KMS-11 (cell line): ENCODE measurements at regions not wholly inside any gene's neighbourhood (a gene's known extent, or its start where the extent isn't known, plus 50 kb on each side); places are given as distances from the start of the nearest gene placed in this dataset.

Experiments
- H2AFZ ChIP-seq: fragments of 200-600 bp; sonication (generic); 2 replicates; pipeline ENCODE4 v1.6.1; 2016; ENCODE audit warnings: antibody characterized with exemption, mixed run types, low read depth
- H3K27ac ChIP-seq: fragments of 200-600 bp; sonication (generic); 2 replicates; pipeline ENCODE4 v1.6.1; 2016; ENCODE audit warnings: mild to moderate bottlenecking, mixed run types
- H3K27me3 ChIP-seq: fragments of 200-600 bp; sonication (generic); 2 replicates; pipeline ENCODE4 v1.6.1; 2017; ENCODE audit warnings: mild to moderate bottlenecking, low read depth, mixed run types, moderate library complexity; ENCODE audit not compliant: insufficient read depth
- H3K36me3 ChIP-seq: fragments of 200-600 bp; sonication (generic); 2 replicates; pipeline ENCODE4 v1.6.1; 2017; ENCODE audit warnings: mild to moderate bottlenecking, mixed run types; ENCODE audit not compliant: insufficient read depth
- H3K4me1 ChIP-seq: fragments of 200-600 bp; sonication (generic); 2 replicates; pipeline ENCODE4 v1.6.1; 2016; ENCODE audit warnings: mild to moderate bottlenecking, low read depth, mixed run types; ENCODE audit not compliant: poor library complexity, severe bottlenecking
- H3K4me2 ChIP-seq: fragments of 200-600 bp; sonication (generic); 2 replicates; pipeline ENCODE4 v1.7.0; 2016; ENCODE audit warnings: mild to moderate bottlenecking, mixed run types
- H3K4me3 ChIP-seq: fragments of 200-600 bp; sonication (generic); IDR thresholded peaks from 2 replicates; pipeline ENCODE4 v1.6.1; 2017; ENCODE audit warnings: low read depth, low read length, mixed read lengths; ENCODE audit not compliant: insufficient read depth
- H3K79me2 ChIP-seq: fragments of 200-600 bp; sonication (generic); 2 replicates; pipeline ENCODE4 v1.6.1; 2016; ENCODE audit warnings: low read depth, mixed run types; ENCODE audit not compliant: insufficient read depth
- H3K9ac ChIP-seq: fragments of 200-600 bp; sonication (generic); 2 replicates; pipeline ENCODE4 v1.6.1; 2016; ENCODE audit warnings: mild to moderate bottlenecking, mixed run types
- H4K20me1 ChIP-seq: fragments of 200-600 bp; sonication (generic); 2 replicates; pipeline ENCODE4 v1.6.1; 2016; ENCODE audit warnings: mild to moderate bottlenecking, mixed run types; ENCODE audit not compliant: insufficient read depth
- CTCF ChIP-seq: fragments of 200-600 bp; sonication (generic); conservative IDR thresholded peaks from 2 replicates; pipeline ENCODE4 v1.6.1; 2017; ENCODE audit warnings: low read depth, mild to moderate bottlenecking, antibody characterized with exemption, low read length, moderate library complexity, mixed read lengths

GRCh38 chr7:32163896-32164295 is 93.7 kb upstream of the PDE1C start:
- no peaks in the 10 kb centered on the region for H3K79me2 ChIP-seq
- no peaks in the 10 kb centered on the region for H3K4me1 ChIP-seq
- H4K20me1 ChIP-seq: no peaks in the 10 kb centered on the region
- H3K4me3 ChIP-seq: no peak overlapping the region
- no peaks in the 10 kb centered on the region for H3K27me3 ChIP-seq
- no peak overlapping the region for H3K4me2 ChIP-seq
- no peak overlapping the region for H3K27ac ChIP-seq
- no peak for TF ChIP-seq CTCF
- H2AFZ ChIP-seq: no peak overlapping the region
- H3K36me3 ChIP-seq: no peaks in the 10 kb centered on the region
- no peak overlapping the region for H3K9ac ChIP-seq

GRCh38 chr7:32163141-32163806 is 93.1 kb upstream of the PDE1C start:
- Histone ChIP-seq H3K27me3 (no peaks in the 10 kb centered on the region), H3K4me1 (no peaks in the 10 kb centered on the region), H3K36me3 (no peaks in the 10 kb centered on the region), H2AFZ (no peak overlapping the region), H3K79me2 (no peaks in the 10 kb centered on the region), H3K9ac (no peak overlapping the region), H3K4me3 (no peak overlapping the region), H4K20me1 (no peaks in the 10 kb centered on the region), H3K4me2 (no peak overlapping the region), H3K27ac (no peak overlapping the region)
- no peak for TF ChIP-seq CTCF

GRCh38 chr7:32161708-32162107 is 91.5 kb upstream of the PDE1C start:
- no peaks in the 10 kb centered on the region for H3K27me3 ChIP-seq
- no peaks in the 10 kb centered on the region for H3K79me2 ChIP-seq
- no peak overlapping the region for H2AFZ ChIP-seq
- no peak for TF ChIP-seq CTCF
- H3K36me3 ChIP-seq: no peaks in the 10 kb centered on the region
- no peaks in the 10 kb centered on the region for H3K4me1 ChIP-seq
- no peaks in the 10 kb centered on the region for H4K20me1 ChIP-seq
- no peak overlapping the region for H3K4me3 ChIP-seq
- no peak overlapping the region for H3K27ac ChIP-seq
- no peak overlapping the region for H3K9ac ChIP-seq
- no peak overlapping the region for H3K4me2 ChIP-seq

GRCh38 chr7:32158751-32159745 is 88.8 kb upstream of the PDE1C start:
- Histone ChIP-seq H3K4me1 (no peaks in the 10 kb centered on the region), H3K27ac (no peak overlapping the region), H3K4me3 (no peak overlapping the region), H3K9ac (no peak overlapping the region), H3K79me2 (no peaks in the 10 kb centered on the region), H4K20me1 (no peaks in the 10 kb centered on the region), H3K27me3 (no peaks in the 10 kb centered on the region), H3K36me3 (no peaks in the 10 kb centered on the region), H2AFZ (no peak overlapping the region), H3K4me2 (no peak overlapping the region)
- TF ChIP-seq CTCF: no peak
